GM13976 (cell line): ENCODE measurements at regions not wholly inside any gene's neighbourhood (a gene's known extent, or its start where the extent isn't known, plus 50 kb on each side); places are given as distances from the start of the nearest gene placed in this dataset.

Source experiments
- DNase-seq: peaks from one replicate; pipeline ENCODE4 v3.0.0; 2012; ENCODE audit warnings: low spot score
- in situ Hi-C: fragments of 300-500 bp; cut with MboI; formaldehyde crosslinking; loops from one replicate; pipeline ENCODE4 v1.12.0; 2022; ENCODE audit warnings: low sequenced_read_pairs, mixed read lengths, inconsistent platforms; ENCODE audit not compliant: unreplicated experiment
- TF ChIP-seq, protein P1 (sequence below): IDR thresholded peaks from 2 replicates; pipeline ENCODE4 v1.5.1; 2012; ENCODE audit warnings: borderline replicate concordance, mild to moderate bottlenecking; ENCODE audit not compliant: insufficient read depth; ENCODE audit errors: extremely low read depth, missing control alignments, control extremely low read depth

GRCh38 chr2:177076636-177077179, 135.9 kb upstream of the HNRNPA3 start:
- in situ Hi-C loops: no loop called here
- DNase-seq: no peak
- TF ChIP-seq, protein P1, sequence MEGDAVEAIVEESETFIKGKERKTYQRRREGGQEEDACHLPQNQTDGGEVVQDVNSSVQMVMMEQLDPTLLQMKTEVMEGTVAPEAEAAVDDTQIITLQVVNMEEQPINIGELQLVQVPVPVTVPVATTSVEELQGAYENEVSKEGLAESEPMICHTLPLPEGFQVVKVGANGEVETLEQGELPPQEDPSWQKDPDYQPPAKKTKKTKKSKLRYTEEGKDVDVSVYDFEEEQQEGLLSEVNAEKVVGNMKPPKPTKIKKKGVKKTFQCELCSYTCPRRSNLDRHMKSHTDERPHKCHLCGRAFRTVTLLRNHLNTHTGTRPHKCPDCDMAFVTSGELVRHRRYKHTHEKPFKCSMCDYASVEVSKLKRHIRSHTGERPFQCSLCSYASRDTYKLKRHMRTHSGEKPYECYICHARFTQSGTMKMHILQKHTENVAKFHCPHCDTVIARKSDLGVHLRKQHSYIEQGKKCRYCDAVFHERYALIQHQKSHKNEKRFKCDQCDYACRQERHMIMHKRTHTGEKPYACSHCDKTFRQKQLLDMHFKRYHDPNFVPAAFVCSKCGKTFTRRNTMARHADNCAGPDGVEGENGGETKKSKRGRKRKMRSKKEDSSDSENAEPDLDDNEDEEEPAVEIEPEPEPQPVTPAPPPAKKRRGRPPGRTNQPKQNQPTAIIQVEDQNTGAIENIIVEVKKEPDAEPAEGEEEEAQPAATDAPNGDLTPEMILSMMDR: no peak

DNA sequence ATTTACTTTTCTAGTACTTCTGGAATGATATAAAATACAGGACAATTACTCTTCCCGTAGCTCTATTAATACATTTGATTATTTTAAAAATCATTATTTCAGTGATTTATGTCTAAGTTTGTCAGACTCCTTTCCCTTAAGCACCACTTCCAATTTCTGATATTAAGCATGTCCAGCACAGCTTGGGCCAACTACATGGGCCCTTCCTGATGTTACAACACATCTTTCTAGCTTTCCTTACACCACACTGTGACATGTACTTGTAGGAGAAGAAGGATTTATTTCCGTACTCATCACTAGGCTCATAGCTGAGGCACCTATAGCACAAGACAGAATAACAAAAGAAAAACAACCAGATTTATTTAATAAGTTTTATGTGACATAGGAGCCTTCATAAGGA, 134.8 kb upstream of the HNRNPA3 start:
- TF ChIP-seq, protein P1: no peak
- DNase-seq: no peak
- in situ Hi-C loops: no loop called here

- no peak for DNase-seq
- TF ChIP-seq, protein P1: no peak
- in situ Hi-C loops: no loop called here
Measured at GRCh38 chr2:177078416-177078815, 134.2 kb upstream of the HNRNPA3 start.

DNA sequence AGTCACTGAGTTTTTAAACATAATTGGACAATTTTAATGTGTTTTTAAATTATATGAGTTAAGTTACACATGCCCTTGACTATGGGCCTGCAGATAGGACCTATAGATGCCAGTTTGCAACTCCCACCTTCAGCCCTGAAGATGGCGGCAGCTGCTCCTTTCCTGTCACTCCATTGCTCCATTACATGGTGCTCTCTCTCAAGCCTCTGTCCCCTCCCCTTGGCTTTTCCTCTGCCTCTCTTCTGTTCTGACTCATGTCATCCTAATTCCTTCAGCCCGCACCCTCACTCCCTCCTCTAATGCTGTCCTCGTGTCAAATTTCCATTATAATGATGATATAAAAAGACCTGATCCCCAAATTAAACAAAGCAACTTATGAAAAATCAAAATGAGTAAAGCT, 133.7 kb upstream of the HNRNPA3 start:
- DNase-seq: no peak
- in situ Hi-C loops: no loop called here
- TF ChIP-seq, protein P1: no peak

DNA sequence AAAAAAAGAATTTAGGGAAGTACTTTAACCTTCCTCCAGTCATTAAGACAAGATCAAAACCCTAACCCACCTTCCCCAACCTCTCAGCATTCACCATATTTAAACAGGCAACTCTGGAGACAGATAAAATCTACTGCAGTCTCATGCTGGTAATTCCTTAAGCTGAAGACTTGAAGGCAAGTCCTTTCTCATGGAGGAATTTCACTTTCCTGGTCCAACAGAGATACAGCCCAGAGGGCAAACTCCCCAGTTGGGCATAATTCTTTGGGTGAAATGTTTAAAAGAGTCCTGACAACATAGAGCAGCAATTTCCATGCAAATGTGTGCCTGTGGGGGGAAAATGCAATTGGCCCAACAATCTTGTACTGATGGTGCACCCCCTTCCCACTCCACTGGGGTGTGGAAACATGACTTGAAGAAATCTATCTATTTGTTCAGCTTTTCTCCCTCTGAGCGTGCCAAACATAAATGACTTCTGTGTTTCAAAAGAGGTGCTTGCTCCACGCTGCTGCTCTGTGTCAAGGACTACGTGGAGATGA, 131.8 kb upstream of the HNRNPA3 start:
- DNase-seq: no peak
- in situ Hi-C loops: no loop called here
- TF ChIP-seq, protein P1: no peak

DNA sequence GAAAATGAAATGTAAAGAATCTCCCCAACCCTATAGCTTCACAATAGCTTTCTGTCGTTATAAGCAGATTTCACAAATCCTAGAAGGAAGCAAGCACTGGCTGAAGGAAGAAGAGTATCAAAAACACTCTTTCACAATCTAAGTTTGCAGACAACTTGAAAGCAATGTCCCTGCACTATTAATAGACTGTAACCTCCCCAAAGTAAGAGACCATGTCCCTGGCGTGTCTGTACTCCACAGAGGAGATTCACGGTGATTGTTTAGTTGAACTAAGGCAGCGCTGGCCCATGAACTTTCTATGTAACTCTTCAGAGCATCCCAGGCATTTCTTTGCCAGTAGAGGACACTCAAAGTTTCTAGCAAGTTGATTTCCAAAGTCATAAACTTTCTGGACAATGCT, 128.0 kb upstream of the HNRNPA3 start:
- TF ChIP-seq, protein P1: no peak
- no peak for DNase-seq
- in situ Hi-C loops: no loop called here

DNA sequence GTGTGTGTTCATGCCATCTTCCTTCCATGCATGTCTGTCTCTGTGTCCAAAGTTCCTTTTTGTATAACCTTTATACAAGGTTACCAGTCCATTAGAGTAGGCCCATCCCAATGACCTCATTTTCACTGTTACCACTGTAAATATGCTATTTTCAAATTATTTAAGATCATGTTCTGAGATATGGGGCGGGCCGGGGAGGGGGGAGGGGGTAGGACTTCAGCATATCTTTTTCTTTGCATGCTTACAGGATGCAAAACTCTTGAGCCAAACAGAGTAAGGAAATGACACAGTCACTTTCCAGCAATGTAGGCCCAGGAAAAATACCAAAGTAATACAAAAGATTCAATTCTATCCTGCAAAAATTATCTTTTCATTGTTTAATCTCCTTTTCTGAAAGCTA, 124.1 kb upstream of the HNRNPA3 start:
- DNase-seq: no peak
- in situ Hi-C loops: no loop called here
- TF ChIP-seq, protein P1: no peak
